Smooth muscle cell (in vitro differentiated cells): ENCODE measurements at regions not wholly inside any gene's neighbourhood (a gene's known extent, or its start where the extent isn't known, plus 50 kb on each side); places are given as distances from the start of the nearest gene placed in this dataset.
"Not testable (repeated sequence)": the region's sequence is repeated elsewhere in the genome, so short reads cannot be mapped to it uniquely, and the experiment has no call there.

Source experiments
- DNase-seq: peaks from one replicate; lab custom pipeline; 2025; ENCODE audit not compliant: unreplicated experiment; lab: John Stamatoyannopoulos, UW
- H2AFZ ChIP-seq: fragments of 200-600 bp; sonication (generic); 2 replicates; pipeline ENCODE4 v1.6.0; 2016; ENCODE audit warnings: antibody characterized with exemption, low read depth, mild to moderate bottlenecking
- H3F3A ChIP-seq: fragments of 200-600 bp; sonication (generic); 2 replicates; pipeline ENCODE4 v1.6.0; 2017; ENCODE audit warnings: antibody characterized with exemption, low read depth
- H3K27ac ChIP-seq: fragments of 200-600 bp; sonication (generic); 2 replicates; pipeline ENCODE4 v1.5.1; 2016; ENCODE audit warnings: low read depth, mild to moderate bottlenecking
- H3K27me3 ChIP-seq: fragments of 200-600 bp; sonication (generic); 2 replicates; pipeline ENCODE4 v1.6.1; 2016; ENCODE audit warnings: low read depth, mild to moderate bottlenecking
- H3K36me3 ChIP-seq: fragments of 200-600 bp; sonication (generic); 2 replicates; pipeline ENCODE4 v1.5.1; 2016; ENCODE audit warnings: low read depth
- H3K4me1 ChIP-seq: fragments of 200-600 bp; sonication (generic); 2 replicates; pipeline ENCODE4 v1.5.1; 2016; ENCODE audit warnings: low read depth
- H3K4me2 ChIP-seq: fragments of 200-600 bp; sonication (generic); 2 replicates; pipeline ENCODE4 v1.6.0; 2016; ENCODE audit warnings: mild to moderate bottlenecking
- H3K4me3 ChIP-seq: fragments of 200-600 bp; sonication (generic); 2 replicates; pipeline ENCODE4 v1.5.1; 2016; ENCODE audit warnings: mild to moderate bottlenecking
- H3K79me2 ChIP-seq: fragments of 200-600 bp; sonication (generic); 2 replicates; pipeline ENCODE4 v1.6.0; 2016; ENCODE audit warnings: low read depth, mild to moderate bottlenecking
- H3K9ac ChIP-seq: fragments of 200-600 bp; sonication (generic); 2 replicates; pipeline ENCODE4 v1.6.0; 2016; ENCODE audit warnings: low read depth
- H3K9me3 ChIP-seq: fragments of 200-600 bp; sonication (generic); replicated peaks from 2 replicates; pipeline ENCODE4 v1.5.1; 2016; ENCODE audit warnings: low read depth
- H4K20me1 ChIP-seq: fragments of 200-600 bp; sonication (generic); 2 replicates; pipeline ENCODE4 v1.6.0; 2016; ENCODE audit warnings: low read depth
- CTCF ChIP-seq: fragments of 200-600 bp; sonication (generic); IDR thresholded peaks from 2 replicates; pipeline ENCODE4 v1.5.1; 2017; ENCODE audit warnings: borderline replicate concordance, mild to moderate bottlenecking, antibody characterized with exemption; ENCODE audit not compliant: insufficient read depth, poor library complexity, severe bottlenecking
- WGBS: methylation state at CpG from one replicate; pipeline ENCODE4 v1.1.7; 2016; ENCODE audit warnings: low lambda C conversion rate; 5-methylcytosine and 5-hydroxymethylcytosine counted together

- H3K9ac ChIP-seq = no peak overlapping the region
- no peak overlapping the region for H2AFZ ChIP-seq
- H3K27ac ChIP-seq = no peak overlapping the region
- no peak overlapping the region for H3K4me3 ChIP-seq
- H3K4me1 ChIP-seq = no peaks in the 10 kb centered on the region
- no peaks in the 10 kb centered on the region for H3K79me2 ChIP-seq
- 96% methylated on average over 3 of the region's 3 CpGs for WGBS
- H3K9me3 ChIP-seq = no peaks in the 10 kb centered on the region
- no peaks in the 10 kb centered on the region for H3K27me3 ChIP-seq
- H3K4me2 ChIP-seq = no peak overlapping the region
- DNase-seq = no peak
- no peaks in the 10 kb centered on the region for H3F3A ChIP-seq
- H4K20me1 ChIP-seq = no peaks in the 10 kb centered on the region
- no peaks in the 10 kb centered on the region for H3K36me3 ChIP-seq
- no peak for TF ChIP-seq CTCF
Measured at GRCh38 chr11:88061111-88061510, 114.1 kb downstream of the RAB38 start.

- Histone ChIP-seq H4K20me1 (no peaks in the 10 kb centered on the region), H3K4me3 (no peak overlapping the region), H3K27ac (no peak overlapping the region), H3K27me3 (no peaks in the 10 kb centered on the region), H3K79me2 (no peaks in the 10 kb centered on the region), H3K4me2 (no peak overlapping the region), H3K9ac (no peak overlapping the region), H2AFZ (no peak overlapping the region), H3K9me3 (no peaks in the 10 kb centered on the region), H3K4me1 (no peaks in the 10 kb centered on the region), H3K36me3 (no peaks in the 10 kb centered on the region), H3F3A (no peaks in the 10 kb centered on the region)
- DNase-seq = no peak
- no peak for TF ChIP-seq CTCF
Measured at GRCh38 chr11:88059326-88059725, 115.9 kb downstream of the RAB38 start.

- Histone ChIP-seq H3F3A (no peaks in the 10 kb centered on the region), H3K79me2 (no peaks in the 10 kb centered on the region), H3K27me3 (no peaks in the 10 kb centered on the region), H3K9ac (no peak overlapping the region), H3K27ac (no peak overlapping the region), H3K4me3 (no peak overlapping the region), H3K4me1 (no peaks in the 10 kb centered on the region), H3K4me2 (no peak overlapping the region), H2AFZ (no peak overlapping the region), H3K9me3 (no peaks in the 10 kb centered on the region), H3K36me3 (no peaks in the 10 kb centered on the region), H4K20me1 (no peaks in the 10 kb centered on the region)
- WGBS = 80% methylated on average over 2 of the region's 2 CpGs
- DNase-seq = no peak
- TF ChIP-seq CTCF = no peak
Measured at GRCh38 chr11:88051396-88051795, 123.8 kb downstream of the RAB38 start.

GRCh38 chr11:88050247-88050646 lies 125.0 kb downstream of the RAB38 start:
- Histone ChIP-seq H3K4me1 (no peaks in the 10 kb centered on the region), H3K4me3 (no peak overlapping the region), H3K27ac (no peak overlapping the region), H3K4me2 (no peak overlapping the region), H3K27me3 (no peaks in the 10 kb centered on the region), H4K20me1 (no peaks in the 10 kb centered on the region), H3K9ac (no peak overlapping the region), H3K79me2 (no peaks in the 10 kb centered on the region), H2AFZ (no peak overlapping the region), H3F3A (no peaks in the 10 kb centered on the region), H3K36me3 (no peaks in the 10 kb centered on the region), H3K9me3 (no peaks in the 10 kb centered on the region)
- TF ChIP-seq CTCF = no peak
- 65% methylated on average over 2 of the region's 2 CpGs for WGBS
- no peak for DNase-seq

- not testable (repeated sequence) for DNase-seq, H4K20me1 ChIP-seq, H3K79me2 ChIP-seq, H3K9me3 ChIP-seq, H3K27ac ChIP-seq, H3K36me3 ChIP-seq, H2AFZ ChIP-seq, H3K9ac ChIP-seq, H3K4me3 ChIP-seq, H3K27me3 ChIP-seq, H3K4me2 ChIP-seq, H3F3A ChIP-seq
- WGBS = 93% methylated on average over 11 of the region's 11 CpGs
- H3K4me1 ChIP-seq = peaks cover 16% of the 10 kb centered on the region
Measured at GRCh38 chr11:88045288-88045687, 130.0 kb downstream of the RAB38 start.

- H3K9ac ChIP-seq, H3K27me3 ChIP-seq, H3K79me2 ChIP-seq, H3K4me3 ChIP-seq, H4K20me1 ChIP-seq, H2AFZ ChIP-seq, H3F3A ChIP-seq, H3K4me2 ChIP-seq, H3K9me3 ChIP-seq, H3K27ac ChIP-seq, DNase-seq, H3K36me3 ChIP-seq: not testable (repeated sequence)
- H3K4me1 ChIP-seq = peaks cover 16% of the 10 kb centered on the region
- WGBS = 48% methylated on average over 5 of the region's 5 CpGs
Measured at GRCh38 chr11:88044658-88045057, 130.6 kb downstream of the RAB38 start.
